ENCODE measurements at regions not wholly inside any gene's neighbourhood (a gene's known extent, or its start where the extent isn't known, plus 50 kb on each side); places are given as distances from the start of the nearest gene placed in this dataset.

DNA sequence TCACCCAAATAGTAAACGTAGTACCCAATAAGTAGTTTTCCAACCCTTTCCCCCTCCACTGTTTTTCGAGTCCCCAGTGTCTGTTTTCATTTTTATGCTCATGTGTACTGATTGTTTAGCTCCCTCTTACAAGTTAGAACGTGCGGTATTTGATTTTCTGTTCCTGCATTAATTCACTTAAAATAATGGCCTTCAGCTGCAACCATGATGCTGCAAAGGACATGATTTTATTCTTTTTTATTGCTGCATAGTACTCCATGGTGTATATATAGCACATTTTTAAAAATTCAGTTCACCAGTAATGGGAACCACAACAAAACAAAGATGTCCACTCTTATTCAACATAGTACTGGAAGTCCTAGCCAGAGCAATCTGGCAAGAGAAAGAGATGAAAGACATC lies 72.8 kb downstream of the DUSP6 start:
- no peaks in the 10 kb centered on the region for H3K36me3 Mint-ChIP-seq (ENCODE audit: unreplicated experiment)
- H3K4me1 Mint-ChIP-seq (ENCODE audit: unreplicated experiment): peaks cover 9% of the 10 kb centered on the region
- H3K9me3 Mint-ChIP-seq (ENCODE audit: unreplicated experiment): no peaks in the 10 kb centered on the region
- H3K27ac Mint-ChIP-seq (ENCODE audit: unreplicated experiment): no peak overlapping the region
- TF ChIP-seq CTCF (IDR thresholded peaks at IDR 0.05): no peak
- no peak overlapping the region for H3K4me3 Mint-ChIP-seq (ENCODE audit: unreplicated experiment)
- no peak for DNase-seq (ENCODE audit: extremely low spot score, unreplicated experiment)
- no peaks in the 10 kb centered on the region for H3K27me3 Mint-ChIP-seq (ENCODE audit: unreplicated experiment)

DNA sequence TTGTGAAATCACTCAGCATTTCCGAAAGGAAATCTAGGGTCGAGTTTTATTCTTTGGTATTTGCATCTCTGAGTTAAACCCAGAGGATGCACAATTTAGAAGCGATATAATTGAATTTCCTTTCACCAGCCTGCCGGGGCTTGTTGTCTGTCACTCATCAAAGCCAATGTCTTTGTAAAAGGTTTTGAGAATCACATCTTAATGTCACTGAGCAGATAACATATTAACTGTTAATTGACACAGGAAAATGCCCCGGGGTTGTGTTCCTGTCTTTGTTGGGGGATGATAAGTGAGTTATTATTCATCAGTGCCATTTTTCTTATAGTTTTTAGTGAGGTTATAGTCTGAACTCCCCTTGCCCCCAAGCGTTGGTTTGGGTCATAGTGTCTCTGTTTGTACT lies 73.4 kb downstream of the DUSP6 start:
- H3K4me3 Mint-ChIP-seq (ENCODE audit: unreplicated experiment): no peak overlapping the region
- H3K27ac Mint-ChIP-seq (ENCODE audit: unreplicated experiment): no peak overlapping the region

GRCh38 chr12:89278169-89278568 lies 74.1 kb downstream of the DUSP6 start:
- no peak overlapping the region for H3K4me3 Mint-ChIP-seq (ENCODE audit: unreplicated experiment)
- H3K36me3 Mint-ChIP-seq (ENCODE audit: unreplicated experiment): no peaks in the 10 kb centered on the region
- H3K27me3 Mint-ChIP-seq (ENCODE audit: unreplicated experiment): no peaks in the 10 kb centered on the region
- peaks cover 9% of the 10 kb centered on the region for H3K4me1 Mint-ChIP-seq (ENCODE audit: unreplicated experiment)
- DNase-seq (ENCODE audit: extremely low spot score, unreplicated experiment): no peak
- no peaks in the 10 kb centered on the region for H3K9me3 Mint-ChIP-seq (ENCODE audit: unreplicated experiment)
- no peak for TF ChIP-seq CTCF (IDR thresholded peaks at IDR 0.05)
- no peak overlapping the region for H3K27ac Mint-ChIP-seq (ENCODE audit: unreplicated experiment)

More for the DNA sequence above, 73.4 kb downstream of the DUSP6 start:
- Mint-ChIP-seq H3K36me3 (ENCODE audit: unreplicated experiment) (no peaks in the 10 kb centered on the region), H3K9me3 (ENCODE audit: unreplicated experiment) (no peaks in the 10 kb centered on the region), H3K27me3 (ENCODE audit: unreplicated experiment) (no peaks in the 10 kb centered on the region), H3K4me1 (ENCODE audit: unreplicated experiment) (peaks cover 9% of the 10 kb centered on the region)
- DNase-seq (ENCODE audit: extremely low spot score, unreplicated experiment): no peak
- TF ChIP-seq CTCF (IDR thresholded peaks at IDR 0.05): no peak

DNA sequence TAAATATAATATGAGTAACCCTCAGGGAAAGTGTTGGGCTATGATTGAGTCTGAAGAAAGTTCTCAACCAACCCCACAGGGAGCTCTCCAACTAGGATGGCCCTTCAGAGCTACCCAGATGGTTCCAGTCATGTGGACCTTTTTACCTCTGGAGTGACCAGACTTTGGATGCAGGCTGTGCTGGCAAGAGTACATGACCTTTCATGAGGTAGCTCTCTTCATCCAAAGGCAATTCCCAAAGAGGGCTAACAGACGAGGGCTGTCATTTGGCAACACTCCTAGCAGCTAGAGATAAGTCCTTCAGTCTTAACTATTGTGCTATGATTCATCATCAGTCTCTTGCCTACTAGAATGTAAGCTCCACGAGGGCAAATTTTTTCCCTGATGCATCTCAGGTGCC lies 75.4 kb downstream of the DUSP6 start:
- no peak for TF ChIP-seq CTCF (IDR thresholded peaks at IDR 0.05)
- no peaks in the 10 kb centered on the region for H3K27me3 Mint-ChIP-seq (ENCODE audit: unreplicated experiment)
- no peaks in the 10 kb centered on the region for H3K36me3 Mint-ChIP-seq (ENCODE audit: unreplicated experiment)
- H3K27ac Mint-ChIP-seq (ENCODE audit: unreplicated experiment): no peak overlapping the region
- peaks cover 9% of the 10 kb centered on the region for H3K4me1 Mint-ChIP-seq (ENCODE audit: unreplicated experiment)
- DNase-seq (ENCODE audit: extremely low spot score, unreplicated experiment): no peak
- no peaks in the 10 kb centered on the region for H3K9me3 Mint-ChIP-seq (ENCODE audit: unreplicated experiment)
- H3K4me3 Mint-ChIP-seq (ENCODE audit: unreplicated experiment): no peak overlapping the region

DNA sequence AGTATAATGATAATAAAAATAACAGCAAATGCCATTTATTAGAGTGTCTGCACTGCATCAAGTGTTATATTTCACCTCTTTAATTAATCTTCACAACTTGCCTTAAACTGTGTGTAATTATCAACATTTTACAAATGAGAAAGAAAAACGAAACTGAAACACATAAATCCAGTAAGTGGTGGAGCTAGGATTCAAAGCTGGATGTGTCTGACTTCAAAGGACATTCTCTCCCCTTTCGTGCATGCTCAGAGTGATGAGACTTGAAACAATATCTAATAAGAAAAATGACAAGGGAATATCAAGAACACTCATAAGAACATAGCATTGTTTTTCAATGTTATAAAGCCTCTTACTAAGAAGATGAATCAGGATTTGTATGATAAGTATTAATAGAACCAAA lies 78.8 kb downstream of the DUSP6 start:
- no peaks in the 10 kb centered on the region for H3K4me1 Mint-ChIP-seq (ENCODE audit: unreplicated experiment)
- TF ChIP-seq CTCF (IDR thresholded peaks at IDR 0.05): no peak
- no peak overlapping the region for H3K4me3 Mint-ChIP-seq (ENCODE audit: unreplicated experiment)
- no peaks in the 10 kb centered on the region for H3K36me3 Mint-ChIP-seq (ENCODE audit: unreplicated experiment)
- no peak overlapping the region for H3K27ac Mint-ChIP-seq (ENCODE audit: unreplicated experiment)
- H3K9me3 Mint-ChIP-seq (ENCODE audit: unreplicated experiment): peaks cover 5% of the 10 kb centered on the region
- DNase-seq (ENCODE audit: extremely low spot score, unreplicated experiment): no peak
- no peaks in the 10 kb centered on the region for H3K27me3 Mint-ChIP-seq (ENCODE audit: unreplicated experiment)
